MM.1S (cell line): ENCODE measurements at regions not wholly inside any gene's neighbourhood (a gene's known extent, or its start where the extent isn't known, plus 50 kb on each side); places are given as distances from the start of the nearest gene placed in this dataset.
"Not testable (repeated sequence)": the region's sequence is repeated elsewhere in the genome, so short reads cannot be mapped to it uniquely, and the experiment has no call there.

Source experiments
- CTCF ChIP-seq: fragments of 300-600 bp; sonication (generic); IDR thresholded peaks from 2 replicates; pipeline ENCODE4 v1.5.1; 2016; ENCODE audit warnings: antibody characterized with exemption, low read length, mixed read lengths
- EZH2 ChIP-seq: fragments of 300-600 bp; sonication (generic); optimal IDR thresholded peaks from 2 replicates; pipeline ENCODE3; 2017; ENCODE audit warnings: low read depth, mild to moderate bottlenecking, antibody characterized with exemption, low read length, mixed read lengths
- EZH2phosphoT487 ChIP-seq: fragments of 300-600 bp; sonication (generic); IDR thresholded peaks from 2 replicates; pipeline ENCODE4 v1.6.1; 2018; ENCODE audit warnings: antibody characterized with exemption, low read length

GRCh38 chr6:167562862-167563261 is 238.0 kb downstream of the TTLL2 start:
- TF ChIP-seq CTCF, EZH2, EZH2phosphoT487: not testable (repeated sequence)
